Natural killer cell (primary cell): ENCODE measurements at regions not wholly inside any gene's neighbourhood (a gene's known extent, or its start where the extent isn't known, plus 50 kb on each side); places are given as distances from the start of the nearest gene placed in this dataset.

Experiments used
- ATAC-seq, 3 donors: fragments of 150-1000 bp in 2 of 3; fragments of 200-7000 bp in 1 of 3; cut with Tn5 transposase; 1 replicate in 1 of 3; 2 replicates in 2 of 3; pipeline ENCODE4 v1.10.0; 2021; ENCODE audit warnings: mild to moderate bottlenecking in 2 of 3, moderate library complexity in 2 of 3
- DNase-seq, 2 donors: peaks; one replicate each; pipeline versions ENCODE4 v3.0.0 to v3.0.0-alpha.2; 2013 to 2021; ENCODE audit warnings: mixed read lengths in 1 of 2
- H3K27ac ChIP-seq: one replicate; pipeline ENCODE4 v1.5.1; 2013; ENCODE audit warnings: mild to moderate bottlenecking, low read length
- H3K27me3 ChIP-seq: one replicate; pipeline ENCODE4 v1.6.1; 2013; ENCODE audit warnings: low read length; ENCODE audit not compliant: control insufficient read depth, insufficient read depth
- H3K36me3 ChIP-seq: one replicate; pipeline ENCODE4 v1.6.1; 2013; ENCODE audit warnings: low read length; ENCODE audit not compliant: control insufficient read depth, insufficient read depth
- H3K4me1 ChIP-seq: one replicate; pipeline ENCODE4 v1.6.1; 2013; ENCODE audit warnings: low read length; ENCODE audit not compliant: control insufficient read depth, insufficient read depth
- H3K4me3 ChIP-seq: one replicate; pipeline ENCODE4 v1.5.1; 2013; ENCODE audit warnings: low read length
- H3K9me3 ChIP-seq: one replicate; pipeline ENCODE4 v1.6.1; 2013; ENCODE audit warnings: low read length; ENCODE audit not compliant: control insufficient read depth, insufficient read depth
- H3K27ac Mint-ChIP-seq, 2 donors: one replicate each; pipeline ENCODE4 v1.8.0; 2022; ENCODE audit warnings: mild to moderate bottlenecking in 2 of 2, mixed read lengths in 2 of 2, moderate library complexity in 1 of 2
- H3K27me3 Mint-ChIP-seq, 2 donors: one replicate each; pipeline ENCODE4 v1.8.0; 2022; ENCODE audit warnings: low read depth in 2 of 2, mixed read lengths in 2 of 2
- H3K36me3 Mint-ChIP-seq: one replicate; pipeline ENCODE4 v1.8.0; 2022; ENCODE audit warnings: mixed read lengths
- H3K4me1 Mint-ChIP-seq, 2 donors: one replicate each; pipeline ENCODE4 v1.8.0; 2022; ENCODE audit warnings: mixed read lengths in 2 of 2
- H3K4me3 Mint-ChIP-seq: one replicate; pipeline ENCODE4 v1.8.0; 2022; ENCODE audit warnings: mild to moderate bottlenecking, moderate library complexity, mixed read lengths
- H3K9me3 Mint-ChIP-seq, 2 donors: one replicate each; pipeline ENCODE4 v1.8.0; 2022; ENCODE audit warnings: mixed read lengths in 2 of 2
- WGBS: methylation state at CpG from one replicate; pipeline ENCODE4 v1.1.7; 2013; ENCODE audit warnings: missing lambda C conversion rate; ENCODE audit not compliant: insufficient coverage; 5-methylcytosine and 5-hydroxymethylcytosine counted together
- intact Hi-C: fragments of 100-400 bp; cut with micrococcal nuclease; formaldehyde crosslinking; loops from one replicate; pipeline ENCODE4 v1.14.2; 2022
- TF ChIP-seq, protein P1 (sequence below): fragments of 200-600 bp; IDR thresholded peaks from one replicate; pipeline ENCODE4 v1.8.0; 2022; ENCODE audit warnings: antibody characterized with exemption

DNA sequence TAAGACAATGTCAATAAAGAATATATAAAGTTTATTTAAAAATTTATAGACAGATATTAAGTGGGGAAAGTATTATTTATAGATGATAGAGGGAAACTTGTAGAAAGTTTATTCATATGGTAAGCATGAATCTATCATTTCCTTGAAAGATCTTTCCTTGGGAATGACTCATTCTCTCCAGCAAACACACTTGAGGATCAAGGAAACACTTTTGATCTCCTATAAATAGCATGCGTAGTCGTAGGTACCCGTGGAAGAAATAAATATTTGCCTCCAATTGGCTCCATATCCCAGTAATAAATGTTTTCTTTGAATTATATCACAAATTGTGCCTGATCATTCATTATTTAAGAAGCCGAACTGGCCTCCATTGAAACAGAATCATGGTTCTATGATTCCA is 483.4 kb downstream of the RNF144A start:
- no peak for ATAC-seq
- WGBS: 78% methylated on average over 4 of the region's 4 CpGs
- Histone ChIP-seq H3K4me1 (no peaks in the 10 kb centered on the region), H3K36me3 (no peaks in the 10 kb centered on the region), H3K27ac (no peak overlapping the region), H3K27me3 (peaks cover 2% of the 10 kb centered on the region), H3K4me3 (no peak overlapping the region), H3K9me3 (no peaks in the 10 kb centered on the region)
- H3K27me3 Mint-ChIP-seq: peaks cover 25 to 43% of the 10 kb centered on the region in 2 donors
- intact Hi-C loops: no loop called here
- TF ChIP-seq, protein P1, sequence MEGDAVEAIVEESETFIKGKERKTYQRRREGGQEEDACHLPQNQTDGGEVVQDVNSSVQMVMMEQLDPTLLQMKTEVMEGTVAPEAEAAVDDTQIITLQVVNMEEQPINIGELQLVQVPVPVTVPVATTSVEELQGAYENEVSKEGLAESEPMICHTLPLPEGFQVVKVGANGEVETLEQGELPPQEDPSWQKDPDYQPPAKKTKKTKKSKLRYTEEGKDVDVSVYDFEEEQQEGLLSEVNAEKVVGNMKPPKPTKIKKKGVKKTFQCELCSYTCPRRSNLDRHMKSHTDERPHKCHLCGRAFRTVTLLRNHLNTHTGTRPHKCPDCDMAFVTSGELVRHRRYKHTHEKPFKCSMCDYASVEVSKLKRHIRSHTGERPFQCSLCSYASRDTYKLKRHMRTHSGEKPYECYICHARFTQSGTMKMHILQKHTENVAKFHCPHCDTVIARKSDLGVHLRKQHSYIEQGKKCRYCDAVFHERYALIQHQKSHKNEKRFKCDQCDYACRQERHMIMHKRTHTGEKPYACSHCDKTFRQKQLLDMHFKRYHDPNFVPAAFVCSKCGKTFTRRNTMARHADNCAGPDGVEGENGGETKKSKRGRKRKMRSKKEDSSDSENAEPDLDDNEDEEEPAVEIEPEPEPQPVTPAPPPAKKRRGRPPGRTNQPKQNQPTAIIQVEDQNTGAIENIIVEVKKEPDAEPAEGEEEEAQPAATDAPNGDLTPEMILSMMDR: no peak
- H3K4me3 Mint-ChIP-seq: no peak overlapping the region
- no peak overlapping the region for H3K27ac Mint-ChIP-seq
- H3K36me3 Mint-ChIP-seq: no peaks in the 10 kb centered on the region
- H3K4me1 Mint-ChIP-seq: no peaks in the 10 kb centered on the region
- H3K9me3 Mint-ChIP-seq: no peaks in the 10 kb centered on the region
- no peak for DNase-seq

DNA sequence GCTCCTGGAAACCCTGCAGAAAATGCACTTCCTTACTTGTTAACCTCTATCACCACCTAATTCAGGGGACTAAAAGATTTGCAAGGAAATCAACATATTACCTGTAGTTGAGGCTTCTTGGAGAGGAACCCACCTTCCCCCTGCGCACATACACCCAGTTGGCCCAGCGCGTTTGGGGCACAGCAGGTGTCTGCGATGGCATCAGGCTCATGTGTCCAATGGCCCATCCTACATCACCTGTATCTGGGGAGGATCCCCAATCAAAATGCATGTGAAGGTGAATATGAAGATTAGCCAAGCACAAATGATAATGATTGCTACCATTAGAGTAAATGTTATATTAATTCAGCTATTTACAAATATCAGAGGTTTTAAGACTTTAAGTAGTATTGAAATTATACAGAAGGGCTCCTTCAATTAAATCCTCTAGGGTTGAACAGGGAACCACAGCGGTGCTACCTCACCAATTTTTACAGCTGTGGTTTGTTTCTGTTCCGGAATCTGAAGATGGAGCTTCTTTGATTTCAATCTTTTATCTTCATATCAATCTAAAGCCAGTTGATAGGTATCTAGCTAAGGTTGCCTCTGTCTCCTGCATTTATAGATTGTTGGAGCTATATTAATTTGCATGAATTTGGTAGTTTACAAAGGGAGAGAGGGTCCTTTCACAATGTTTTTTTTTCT is 486.0 kb downstream of the RNF144A start:
- Histone ChIP-seq H3K27ac (no peak overlapping the region), H3K4me3 (no peak overlapping the region), H3K4me1 (no peaks in the 10 kb centered on the region), H3K27me3 (peaks cover 2% of the 10 kb centered on the region), H3K9me3 (no peaks in the 10 kb centered on the region), H3K36me3 (no peaks in the 10 kb centered on the region)
- TF ChIP-seq, protein P1: no peak
- ATAC-seq (no peak), DNase-seq (peak in 1 of 2 donors; percentile 24)
- peaks cover 14 to 47% of the 10 kb centered on the region in 2 donors for H3K27me3 Mint-ChIP-seq
- H3K27ac Mint-ChIP-seq: no peak overlapping the region
- no peaks in the 10 kb centered on the region for H3K36me3 Mint-ChIP-seq
- H3K9me3 Mint-ChIP-seq: no peaks in the 10 kb centered on the region
- intact Hi-C loops: no loop called here
- no peaks in the 10 kb centered on the region for H3K4me1 Mint-ChIP-seq
- no peak overlapping the region for H3K4me3 Mint-ChIP-seq
- WGBS: 79% methylated on average over 4 of the region's 6 CpGs

DNA sequence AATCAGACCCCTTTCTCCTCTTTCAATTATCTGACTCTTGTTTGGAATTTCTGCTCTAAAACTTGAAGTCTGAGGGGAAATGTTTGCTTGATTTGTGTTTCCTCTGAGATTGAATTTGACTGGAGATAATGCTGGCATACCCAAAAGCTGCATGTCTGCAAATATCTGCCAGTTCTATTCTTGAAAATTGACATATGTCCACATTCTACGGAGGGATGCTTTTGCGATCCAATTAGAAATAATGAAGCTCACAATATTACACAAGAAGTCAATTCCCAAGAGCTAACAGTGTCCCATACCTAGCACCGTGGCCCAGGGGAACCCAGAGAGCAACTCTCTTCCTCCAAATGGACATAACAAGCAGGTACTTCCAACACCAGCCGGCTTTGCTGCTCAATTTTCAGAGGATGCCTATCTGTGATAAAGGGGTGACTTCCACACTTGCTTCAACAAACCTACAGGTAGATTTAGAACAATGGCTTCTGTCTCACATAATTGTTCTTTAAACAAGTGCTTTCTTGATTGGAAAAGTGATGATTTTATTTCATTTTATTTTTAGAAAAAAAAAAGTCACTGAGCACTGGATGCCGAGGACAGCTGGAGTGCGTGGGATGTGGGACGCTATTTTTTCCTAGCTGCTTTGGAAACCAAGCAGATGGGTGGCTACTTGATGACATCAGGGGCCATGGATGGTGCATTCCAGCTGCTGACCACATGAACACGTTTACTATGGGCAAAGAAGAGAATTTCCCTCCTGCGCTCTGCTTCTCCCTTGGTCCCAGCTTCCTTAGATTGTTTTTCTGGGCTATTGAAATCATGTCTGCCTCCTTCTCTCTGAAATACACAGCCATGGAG is 488.9 kb downstream of the RNF144A start:
- Mint-ChIP-seq H3K4me1 (no peaks in the 10 kb centered on the region), H3K27me3 (peaks cover 14 to 42% of the 10 kb centered on the region in 2 donors), H3K36me3 (no peaks in the 10 kb centered on the region), H3K27ac (no peak overlapping the region), H3K4me3 (no peak overlapping the region), H3K9me3 (no peaks in the 10 kb centered on the region)
- no peak overlapping the region for H3K4me3 ChIP-seq
- no peaks in the 10 kb centered on the region for H3K9me3 ChIP-seq
- peaks cover 2% of the 10 kb centered on the region for H3K27me3 ChIP-seq
- intact Hi-C loops: no loop called here
- WGBS: 89% methylated on average over 9 of the region's 9 CpGs
- H3K27ac ChIP-seq: no peak overlapping the region
- no peaks in the 10 kb centered on the region for H3K36me3 ChIP-seq
- no peaks in the 10 kb centered on the region for H3K4me1 ChIP-seq
- TF ChIP-seq, protein P1: no peak
- no peak for DNase-seq
- ATAC-seq: no peak
